Stimulated activated CD4-positive, alpha-beta T cell treated with anti-CD3 and anti-CD28 coated beads, Interleukin-4, amount 100 ng/mL, for 24 hours (primary cell): ENCODE measurements at regions not wholly inside any gene's neighbourhood (a gene's known extent, or its start where the extent isn't known, plus 50 kb on each side); places are given as distances from the start of the nearest gene placed in this dataset.

ENCODE experiments used
- DNase-seq: peaks from one replicate; pipeline ENCODE4 v3.0.0-alpha.2; 2020

DNA sequence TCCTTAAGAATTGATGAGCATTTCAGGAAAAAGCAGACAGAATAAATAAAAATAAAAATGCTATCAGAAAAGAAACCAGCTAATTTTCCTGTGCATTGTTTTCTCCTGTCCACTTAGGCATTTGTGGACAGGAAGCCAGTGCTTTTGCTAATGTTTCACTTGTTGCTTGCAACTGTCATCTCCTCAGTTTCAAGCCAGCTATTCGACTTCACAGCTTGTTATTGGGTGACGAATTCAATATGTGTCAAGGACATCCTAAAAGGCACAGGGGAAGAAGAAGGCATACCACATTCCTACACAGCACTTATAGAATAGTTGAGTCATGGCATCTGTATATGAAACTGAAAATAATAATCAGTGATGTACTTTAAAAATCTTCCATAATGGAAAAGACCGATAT, 530.6 kb upstream of the KIRREL3 start:
- DNase-seq, result no peak

DNA sequence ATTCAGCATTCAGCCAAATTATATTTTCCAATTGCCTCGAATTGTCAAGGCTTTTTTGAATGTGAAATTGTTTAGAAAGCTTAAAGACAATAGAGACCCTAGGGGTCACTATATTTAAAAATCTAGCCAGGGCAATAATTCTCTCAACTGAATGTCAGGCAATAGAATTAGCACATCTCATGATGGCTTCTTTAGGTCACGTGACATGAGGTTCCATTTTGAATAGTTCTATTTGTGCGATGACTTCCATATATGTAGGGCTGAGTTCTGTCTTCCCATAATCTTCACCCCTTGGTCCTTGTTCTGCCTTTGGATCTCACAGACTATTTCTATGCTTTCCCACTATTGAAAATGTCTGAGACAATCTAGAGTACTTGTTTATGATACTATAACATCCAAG, 527.7 kb upstream of the KIRREL3 start:
- no peak for DNase-seq

DNA sequence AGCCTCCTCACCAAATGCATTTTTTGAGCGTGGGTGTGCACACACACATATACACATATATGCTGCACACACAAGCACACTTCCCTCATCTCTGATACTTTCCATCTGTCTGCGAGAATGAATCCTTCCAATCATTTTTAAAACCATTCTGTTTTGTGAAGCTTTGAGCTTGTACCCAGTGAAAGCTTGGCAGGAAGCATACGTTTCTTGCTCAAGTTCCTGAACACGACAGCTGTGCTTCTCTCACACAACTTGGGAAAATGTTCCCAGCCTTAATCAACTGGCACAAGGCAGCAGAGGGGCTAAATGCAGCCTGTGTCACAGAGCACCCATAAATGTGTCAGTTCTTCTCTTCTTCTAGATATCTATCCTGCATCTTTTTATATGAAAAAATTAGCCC, 524.0 kb upstream of the KIRREL3 start:
- DNase-seq, result no peak

- DNase-seq, result no peak
These were observed 520.8 kb upstream of the KIRREL3 start for GRCh38 chr11:127521413-127521812.

GRCh38 chr11:127507851-127508250, 507.3 kb upstream of the KIRREL3 start:
- DNase-seq, result no peak

- no peak for DNase-seq
These were observed 506.1 kb upstream of the KIRREL3 start for GRCh38 chr11:127506647-127507046.

GRCh38 chr11:127506126-127506525, 505.6 kb upstream of the KIRREL3 start:
- no peak for DNase-seq

GRCh38 chr11:127496165-127496564, 495.6 kb upstream of the KIRREL3 start:
- no peak for DNase-seq

GRCh38 chr11:127493330-127494022, 492.9 kb upstream of the KIRREL3 start:
- no peak for DNase-seq

DNA sequence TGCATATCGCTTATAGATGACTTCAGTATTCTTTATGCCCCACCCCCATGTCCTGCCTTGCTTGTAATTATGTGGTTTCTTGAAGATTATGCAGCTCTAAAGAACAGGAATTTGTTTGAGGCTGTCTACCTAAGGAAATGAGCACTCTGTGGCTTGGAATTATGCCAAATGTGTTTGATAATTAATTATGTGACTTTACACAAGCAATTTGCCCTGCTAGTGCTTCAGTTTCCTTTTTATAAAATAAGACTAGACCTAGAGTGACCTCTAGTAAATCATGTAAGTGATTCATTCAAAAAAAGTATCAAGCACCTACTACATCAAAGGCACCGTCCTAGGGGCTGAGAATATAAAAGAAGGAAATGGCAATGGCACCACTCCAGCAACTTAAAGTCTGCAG, 491.5 kb upstream of the KIRREL3 start:
- DNase-seq, result no peak

DNA sequence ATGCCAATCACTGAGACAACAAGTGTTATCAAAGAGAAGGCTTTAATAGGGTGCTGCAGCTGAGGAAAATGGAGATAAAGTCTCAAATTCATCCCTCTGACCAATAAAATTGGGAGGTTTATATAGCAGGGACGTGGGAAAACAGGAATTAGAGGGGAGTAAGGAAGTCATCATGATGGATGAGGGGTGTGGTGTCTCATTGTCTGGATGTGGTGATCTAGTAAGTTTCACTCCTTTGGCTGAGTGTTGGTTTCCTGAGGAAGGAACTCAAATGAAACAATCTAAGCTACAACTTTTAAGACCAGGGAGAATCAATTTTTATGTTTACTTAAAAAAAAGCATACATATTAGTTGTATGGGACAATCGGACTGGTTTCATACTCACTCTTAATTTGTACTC, 491.0 kb upstream of the KIRREL3 start:
- no peak for DNase-seq

DNA sequence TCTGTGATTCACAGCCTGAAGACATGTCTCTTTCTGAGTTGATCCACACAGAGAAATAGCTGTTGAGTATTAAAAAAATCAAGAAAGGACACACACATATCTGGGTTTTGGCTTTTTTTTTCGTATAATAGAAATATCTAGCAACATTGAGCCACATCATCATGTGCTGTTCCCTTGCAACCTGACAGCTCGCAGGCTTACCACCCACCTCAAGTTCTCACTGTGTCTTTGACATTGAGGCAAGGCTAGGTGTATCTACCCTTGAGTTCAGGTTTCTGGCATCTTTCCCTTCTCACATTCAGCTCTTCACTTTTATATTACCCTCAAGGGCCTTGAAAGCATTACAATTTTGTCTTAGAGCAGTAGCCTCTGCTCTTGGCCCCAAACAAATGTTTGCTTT, 490.3 kb upstream of the KIRREL3 start:
- no peak for DNase-seq

DNA sequence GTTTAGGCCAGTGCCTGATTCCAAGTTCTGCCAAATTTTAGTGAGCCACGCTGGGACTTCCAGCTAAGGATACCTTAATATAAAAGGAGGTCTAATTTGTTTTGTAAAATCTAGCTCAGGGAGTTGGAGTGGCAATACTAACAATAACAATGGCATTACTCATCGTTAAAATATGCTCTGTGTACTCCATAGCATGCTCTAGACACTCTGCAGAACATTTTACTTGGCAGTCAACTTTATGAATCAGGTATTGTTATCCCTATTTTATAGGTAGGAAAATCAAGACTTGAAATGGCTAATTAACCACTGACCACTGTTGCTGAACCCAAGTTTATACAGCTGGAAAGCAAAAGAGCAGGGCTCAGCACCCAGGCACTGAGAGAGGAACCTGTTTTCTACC, 485.0 kb upstream of the KIRREL3 start:
- no peak for DNase-seq

GRCh38 chr11:127481391-127481790, 480.8 kb upstream of the KIRREL3 start:
- DNase-seq, result no peak

DNA sequence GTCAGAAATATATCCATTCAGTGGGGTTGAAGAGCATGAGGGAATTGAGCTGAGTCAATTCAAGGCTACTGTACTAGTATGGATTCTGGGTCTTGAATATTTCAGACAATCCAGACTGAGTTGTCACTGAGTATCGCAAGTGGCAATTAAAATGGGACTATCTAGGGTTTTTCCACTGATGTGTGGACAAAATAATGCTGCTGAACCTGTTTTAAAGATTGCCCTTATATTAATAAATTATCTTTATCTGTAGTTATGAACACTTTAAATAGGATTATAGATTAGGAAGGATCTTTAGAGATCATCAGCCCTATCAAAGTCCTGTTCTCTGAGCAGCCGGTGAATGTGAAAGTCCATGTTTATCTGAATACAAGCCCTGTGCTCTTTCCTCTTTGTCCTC, 478.3 kb upstream of the KIRREL3 start:
- DNase-seq, result no peak

DNA sequence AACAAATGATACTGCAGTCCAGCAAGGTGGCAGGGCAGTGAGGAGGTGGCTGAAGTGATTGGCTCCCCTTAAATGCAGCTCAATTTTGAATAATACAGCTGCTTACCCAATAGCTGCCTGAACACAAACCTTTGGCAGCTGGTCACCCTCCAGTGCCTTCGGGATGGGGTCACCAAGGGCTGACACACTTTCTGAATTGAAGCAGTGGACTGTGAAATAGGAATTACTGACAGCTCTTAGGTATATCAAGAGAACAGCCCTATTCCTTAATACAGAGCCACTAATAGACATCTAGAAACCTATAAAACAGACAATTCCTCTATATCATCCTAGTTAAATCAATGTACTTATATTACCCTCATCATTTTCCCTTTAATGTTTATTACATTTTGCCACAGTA, 474.2 kb upstream of the KIRREL3 start:
- no peak for DNase-seq

- no peak for DNase-seq
These were observed 471.9 kb upstream of the KIRREL3 start for GRCh38 chr11:127472505-127472904.

GRCh38 chr11:127471662-127472061, 471.1 kb upstream of the KIRREL3 start:
- DNase-seq, result no peak

- no peak for DNase-seq
These were observed 469.8 kb upstream of the KIRREL3 start for GRCh38 chr11:127470306-127470884.

- no peak for DNase-seq
These were observed 463.8 kb upstream of the KIRREL3 start for GRCh38 chr11:127464325-127464724.

- DNase-seq, result no peak
These were observed 461.4 kb upstream of the KIRREL3 start for GRCh38 chr11:127462065-127462344.

- no peak for DNase-seq
These were observed 460.9 kb upstream of the KIRREL3 start for GRCh38 chr11:127461241-127462064.

- DNase-seq, result no peak
These were observed 458.0 kb upstream of the KIRREL3 start for GRCh38 chr11:127458561-127458960.

GRCh38 chr11:127454856-127455255, 454.3 kb upstream of the KIRREL3 start:
- DNase-seq, result no peak

GRCh38 chr11:127452533-127452932, 452.0 kb upstream of the KIRREL3 start:
- no peak for DNase-seq
